Mesothelial cell of epicardium (in vitro differentiated cells): ENCODE measurements at regions not wholly inside any gene's neighbourhood (a gene's known extent, or its start where the extent isn't known, plus 50 kb on each side); places are given as distances from the start of the nearest gene placed in this dataset.

Experiments
- DNase-seq, 2 experiments: peaks; one replicate each; pipeline ENCODE4 v3.0.0; 2021; ENCODE audit warnings: low spot score in 2 of 2; ENCODE audit not compliant: unreplicated experiment in 2 of 2
- H3K27ac Mint-ChIP-seq: 2 replicates; pipeline ENCODE4 v1.8.0; 2021; ENCODE audit warnings: mixed read lengths
- H3K27me3 Mint-ChIP-seq: 2 replicates; pipeline ENCODE4 v1.8.0; 2021; ENCODE audit warnings: low read depth, mixed read lengths
- H3K36me3 Mint-ChIP-seq: 2 replicates; pipeline ENCODE4 v1.8.0; 2021; ENCODE audit warnings: mixed read lengths
- H3K4me1 Mint-ChIP-seq: 2 replicates; pipeline ENCODE4 v1.8.0; 2021; ENCODE audit warnings: mixed read lengths
- H3K4me3 Mint-ChIP-seq: 2 replicates; pipeline ENCODE4 v1.8.0; 2021; ENCODE audit warnings: mild to moderate bottlenecking, moderate library complexity, mixed read lengths
- H3K9me3 Mint-ChIP-seq: 2 replicates; pipeline ENCODE4 v1.8.0; 2021; ENCODE audit warnings: mixed read lengths
- CTCF ChIP-seq: fragments of 200-600 bp; sonication (generic); IDR thresholded peaks from one replicate; pipeline ENCODE4 v1.5.0; 2021; ENCODE audit warnings: antibody characterized with exemption; ENCODE audit not compliant: unreplicated experiment

DNA sequence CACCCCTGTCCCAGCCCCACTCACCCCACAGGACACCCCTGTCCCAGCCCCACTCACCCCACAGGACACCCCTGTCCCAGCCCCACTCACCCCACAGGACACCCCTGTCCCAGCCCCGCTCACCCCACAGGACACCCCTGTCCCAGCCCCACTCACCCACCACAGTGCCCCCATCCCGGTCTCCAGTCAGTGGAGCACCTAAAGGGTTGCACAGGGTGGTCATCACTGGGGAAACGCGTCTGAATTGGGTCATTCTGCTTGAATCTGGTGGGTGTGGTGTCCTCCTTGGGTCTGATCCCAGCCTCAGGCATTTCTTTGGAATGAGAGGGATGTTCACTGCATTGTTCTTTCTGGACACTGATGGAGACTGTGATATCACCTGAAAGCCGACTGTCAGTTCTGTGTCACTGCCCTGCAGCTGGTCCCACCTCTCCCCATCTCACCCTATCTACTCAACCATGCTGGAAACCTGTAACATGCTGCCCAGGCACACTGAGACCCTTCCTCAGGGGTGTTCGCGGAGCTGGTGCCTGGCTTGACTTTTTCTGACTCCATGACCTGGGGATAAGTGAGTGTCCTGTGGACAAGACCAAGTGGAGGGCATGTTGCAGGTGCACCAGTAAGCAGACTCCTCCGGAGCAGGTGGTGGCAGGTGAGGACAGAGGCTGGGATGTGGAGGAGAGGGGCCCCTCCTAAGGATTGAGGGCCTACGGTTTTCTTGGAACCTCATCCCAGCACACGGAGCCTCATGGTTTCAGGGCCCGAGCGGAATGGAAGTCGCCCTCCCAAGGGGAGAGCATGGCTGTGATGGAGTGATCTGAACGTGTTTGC is 262.5 kb upstream of the PPP2R2D start:
- Mint-ChIP-seq H3K4me3 (no peak overlapping the region), H3K27ac (no peak overlapping the region), H3K36me3 (no peaks in the 10 kb centered on the region), H3K4me1 (no peaks in the 10 kb centered on the region), H3K27me3 (peaks cover 10% of the 10 kb centered on the region), H3K9me3 (peaks cover 25% of the 10 kb centered on the region)
- TF ChIP-seq CTCF, result no peak
- DNase-seq, result no peak

DNA sequence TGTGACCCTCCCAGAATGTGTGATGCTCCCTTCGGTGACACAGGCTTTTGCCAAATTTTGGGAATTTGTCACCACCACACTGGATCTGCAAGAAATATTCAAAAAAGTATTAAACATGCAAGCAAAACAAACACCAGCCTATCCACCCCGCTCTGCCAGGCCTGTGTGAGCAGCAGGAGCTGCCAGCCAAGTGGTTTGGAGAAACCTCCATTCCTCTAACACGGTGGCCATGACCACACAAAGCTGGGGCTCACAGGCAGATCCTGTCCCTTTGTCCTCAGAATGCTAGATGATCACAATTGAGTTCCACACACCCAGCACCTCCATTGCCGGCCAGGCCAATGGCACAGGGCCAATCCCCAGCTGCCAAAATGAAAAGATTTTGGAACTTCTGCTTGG is 261.9 kb upstream of the PPP2R2D start:
- Mint-ChIP-seq H3K27ac (no peak overlapping the region), H3K36me3 (no peaks in the 10 kb centered on the region), H3K4me1 (no peaks in the 10 kb centered on the region), H3K9me3 (peaks cover 20% of the 10 kb centered on the region), H3K4me3 (no peak overlapping the region), H3K27me3 (peaks cover 10% of the 10 kb centered on the region)
- TF ChIP-seq CTCF, result no peak
- DNase-seq, result no peak

GRCh38 chr10:131640045-131640644 is 260.7 kb upstream of the PPP2R2D start:
- no peak overlapping the region for H3K4me3 Mint-ChIP-seq
- no peak for TF ChIP-seq CTCF
- H3K27ac Mint-ChIP-seq, result no peak overlapping the region
- DNase-seq, result no peak
- peaks cover 13% of the 10 kb centered on the region for H3K9me3 Mint-ChIP-seq
- H3K4me1 Mint-ChIP-seq, result no peaks in the 10 kb centered on the region
- H3K27me3 Mint-ChIP-seq, result peaks cover 18% of the 10 kb centered on the region
- H3K36me3 Mint-ChIP-seq, result no peaks in the 10 kb centered on the region

GRCh38 chr10:131641231-131641630 is 259.6 kb upstream of the PPP2R2D start:
- H3K36me3 Mint-ChIP-seq, result no peaks in the 10 kb centered on the region
- H3K4me1 Mint-ChIP-seq, result no peaks in the 10 kb centered on the region
- DNase-seq, result no peak
- no peak overlapping the region for H3K27ac Mint-ChIP-seq
- no peak for TF ChIP-seq CTCF
- peaks cover 13% of the 10 kb centered on the region for H3K9me3 Mint-ChIP-seq
- peaks cover 21% of the 10 kb centered on the region for H3K27me3 Mint-ChIP-seq
- H3K4me3 Mint-ChIP-seq, result no peak overlapping the region

- no peak for TF ChIP-seq CTCF
- Mint-ChIP-seq H3K4me3 (no peak overlapping the region), H3K27me3 (peaks cover 20% of the 10 kb centered on the region), H3K27ac (no peak overlapping the region), H3K9me3 (peaks cover 13% of the 10 kb centered on the region), H3K4me1 (no peaks in the 10 kb centered on the region), H3K36me3 (no peaks in the 10 kb centered on the region)
- DNase-seq, result no peak
These were observed 258.9 kb upstream of the PPP2R2D start for GRCh38 chr10:131641898-131642297.
